ENCODE measurements at regions not wholly inside any gene's neighbourhood (a gene's known extent, or its start where the extent isn't known, plus 50 kb on each side); places are given as distances from the start of the nearest gene placed in this dataset.

DNA sequence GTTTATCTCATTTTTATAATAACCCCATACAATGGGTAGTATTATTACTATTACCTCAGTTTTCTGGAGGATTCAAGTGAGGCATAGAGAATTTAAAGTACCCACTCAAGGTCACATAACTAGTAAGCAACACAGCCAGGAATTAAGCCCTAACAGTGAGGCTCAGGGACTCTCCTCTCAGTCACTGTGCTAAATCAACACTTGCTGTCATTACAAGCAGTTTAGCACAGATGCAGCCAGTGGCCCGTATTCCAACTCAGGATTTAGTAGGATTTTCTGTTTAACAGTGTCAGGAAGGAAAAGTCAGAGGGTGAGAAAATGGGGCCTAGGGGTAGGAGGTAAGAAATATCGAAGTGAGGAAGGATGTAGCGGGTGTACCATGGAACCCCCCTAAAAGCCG, 536.9 kb downstream of the TMEM114 start:
- TF ChIP-seq, protein P1, sequence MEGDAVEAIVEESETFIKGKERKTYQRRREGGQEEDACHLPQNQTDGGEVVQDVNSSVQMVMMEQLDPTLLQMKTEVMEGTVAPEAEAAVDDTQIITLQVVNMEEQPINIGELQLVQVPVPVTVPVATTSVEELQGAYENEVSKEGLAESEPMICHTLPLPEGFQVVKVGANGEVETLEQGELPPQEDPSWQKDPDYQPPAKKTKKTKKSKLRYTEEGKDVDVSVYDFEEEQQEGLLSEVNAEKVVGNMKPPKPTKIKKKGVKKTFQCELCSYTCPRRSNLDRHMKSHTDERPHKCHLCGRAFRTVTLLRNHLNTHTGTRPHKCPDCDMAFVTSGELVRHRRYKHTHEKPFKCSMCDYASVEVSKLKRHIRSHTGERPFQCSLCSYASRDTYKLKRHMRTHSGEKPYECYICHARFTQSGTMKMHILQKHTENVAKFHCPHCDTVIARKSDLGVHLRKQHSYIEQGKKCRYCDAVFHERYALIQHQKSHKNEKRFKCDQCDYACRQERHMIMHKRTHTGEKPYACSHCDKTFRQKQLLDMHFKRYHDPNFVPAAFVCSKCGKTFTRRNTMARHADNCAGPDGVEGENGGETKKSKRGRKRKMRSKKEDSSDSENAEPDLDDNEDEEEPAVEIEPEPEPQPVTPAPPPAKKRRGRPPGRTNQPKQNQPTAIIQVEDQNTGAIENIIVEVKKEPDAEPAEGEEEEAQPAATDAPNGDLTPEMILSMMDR (IDR thresholded peaks at IDR 0.05), result no peak
- TF ChIP-seq POLR2AphosphoS5 (IDR thresholded peaks at IDR 0.05; ENCODE audit: insufficient read depth in 1 of 2, low read depth in 1 of 2), result no peak
- no peak for TF ChIP-seq POLR2A (IDR thresholded peaks at IDR 0.05)

All from vagina (tissue), 2 donors.